Activated CD4-positive, alpha-beta T cell treated with anti-CD3 and anti-CD28 coated beads, Interleukin-2, Interleukin-4, amounts not matched to agents 100 ng/mL and 50 ng/mL, durations not matched to agents 16 hours and 8 hours (primary cell): ENCODE measurements at regions not wholly inside any gene's neighbourhood (a gene's known extent, or its start where the extent isn't known, plus 50 kb on each side); places are given as distances from the start of the nearest gene placed in this dataset.
"Not testable (repeated sequence)": the region's sequence is repeated elsewhere in the genome, so short reads cannot be mapped to it uniquely, and the experiment has no call there.

ENCODE experiments used
- DNase-seq: peaks from one replicate; pipeline ENCODE4 v3.0.0-alpha.2; 2020; ENCODE audit warnings: low spot score

- DNase-seq: no peak
These were observed 314.8 kb downstream of the TSN start for GRCh38 chr2:122070241-122070731.

GRCh38 chr2:122072666-122073065 is 317.2 kb downstream of the TSN start:
- DNase-seq: no peak

GRCh38 chr2:122074201-122074600 is 318.8 kb downstream of the TSN start:
- no peak for DNase-seq

GRCh38 chr2:122075381-122075780 is 319.9 kb downstream of the TSN start:
- DNase-seq: no peak

GRCh38 chr2:122077114-122077513 is 321.7 kb downstream of the TSN start:
- DNase-seq: no peak

GRCh38 chr2:122077771-122078170 is 322.3 kb downstream of the TSN start:
- DNase-seq: no peak

- DNase-seq: no peak
These were observed 323.0 kb downstream of the TSN start for GRCh38 chr2:122078451-122078850.

- no peak for DNase-seq
These were observed 324.4 kb downstream of the TSN start for GRCh38 chr2:122079844-122080243.

- DNase-seq: no peak
These were observed 324.9 kb downstream of the TSN start for GRCh38 chr2:122080316-122080715.

GRCh38 chr2:122080871-122081270 is 325.4 kb downstream of the TSN start:
- DNase-seq: no peak

GRCh38 chr2:122081751-122082150 is 326.3 kb downstream of the TSN start:
- no peak for DNase-seq

- no peak for DNase-seq
These were observed 328.0 kb downstream of the TSN start for GRCh38 chr2:122083256-122084048.

GRCh38 chr2:122085672-122086071 is 330.2 kb downstream of the TSN start:
- not testable (repeated sequence) for DNase-seq

GRCh38 chr2:122094557-122094956 is 339.1 kb downstream of the TSN start:
- no peak for DNase-seq

GRCh38 chr2:122096761-122097160 is 341.3 kb downstream of the TSN start:
- DNase-seq: no peak

GRCh38 chr2:122098306-122098705 is 342.9 kb downstream of the TSN start:
- no peak for DNase-seq

GRCh38 chr2:122100346-122100745 is 344.9 kb downstream of the TSN start:
- DNase-seq: no peak

- no peak for DNase-seq
These were observed 345.3 kb downstream of the TSN start for GRCh38 chr2:122100756-122101155.

GRCh38 chr2:122101319-122101718 is 345.9 kb downstream of the TSN start:
- DNase-seq: no peak

- no peak for DNase-seq
These were observed 349.9 kb downstream of the TSN start for GRCh38 chr2:122105171-122105876.

- no peak for DNase-seq
These were observed 350.4 kb downstream of the TSN start for GRCh38 chr2:122105877-122106206.

GRCh38 chr2:122108186-122108585 is 352.7 kb downstream of the TSN start:
- DNase-seq: no peak

GRCh38 chr2:122112216-122113005 is 357.0 kb downstream of the TSN start:
- no peak for DNase-seq
